OCI-LY1 (cell line): ENCODE measurements at regions not wholly inside any gene's neighbourhood (a gene's known extent, or its start where the extent isn't known, plus 50 kb on each side); places are given as distances from the start of the nearest gene placed in this dataset.

ENCODE experiments used
- H2AFZ ChIP-seq: fragments of 200-600 bp; sonication (generic), shearing (Covaris generic); 2 replicates; pipeline ENCODE4 v1.6.0; 2014; ENCODE audit warnings: antibody characterized with exemption, mild to moderate bottlenecking, low read length
- H3F3A ChIP-seq: fragments of 200-600 bp; sonication (generic), shearing (Covaris generic); 2 replicates; pipeline ENCODE4 v1.6.0; 2014; ENCODE audit warnings: mild to moderate bottlenecking, antibody characterized with exemption, low read length, moderate library complexity; ENCODE audit not compliant: insufficient read depth
- H3K27ac ChIP-seq: fragments of 200-600 bp; sonication (generic); 2 replicates; pipeline ENCODE4 v1.5.1; 2014; ENCODE audit warnings: low read length, mixed run types, mild to moderate bottlenecking, low read depth; ENCODE audit not compliant: poor library complexity, severe bottlenecking
- H3K27me3 ChIP-seq: fragments of 200-600 bp; sonication (generic); 2 replicates; pipeline ENCODE4 v1.6.0; 2014; ENCODE audit warnings: antibody characterized with exemption, mild to moderate bottlenecking, low read length, moderate library complexity; ENCODE audit not compliant: insufficient read depth
- H3K36me3 ChIP-seq: fragments of 200-600 bp; sonication (generic); 2 replicates; pipeline ENCODE4 v1.6.1; 2014; ENCODE audit warnings: mild to moderate bottlenecking, antibody characterized with exemption, low read length, moderate library complexity, mixed read lengths; ENCODE audit not compliant: insufficient read depth
- H3K4me1 ChIP-seq: fragments of 200-600 bp; sonication (generic); 2 replicates; pipeline ENCODE4 v1.5.1; 2014; ENCODE audit warnings: mild to moderate bottlenecking, low read length, moderate library complexity; ENCODE audit not compliant: insufficient read depth, severe bottlenecking
- H3K4me2 ChIP-seq: fragments of 200-600 bp; sonication (generic), shearing (Covaris generic); 2 replicates; pipeline ENCODE4 v1.6.1; 2014; ENCODE audit warnings: low read length
- H3K4me3 ChIP-seq: fragments of 200-600 bp; sonication (generic); 2 replicates; pipeline ENCODE4 v1.5.1; 2014; ENCODE audit warnings: low read length, low read depth, mild to moderate bottlenecking, mixed read lengths; ENCODE audit not compliant: poor library complexity, severe bottlenecking
- H3K79me2 ChIP-seq: fragments of 200-600 bp; shearing (Covaris generic); 2 replicates; pipeline ENCODE4 v1.6.1; 2016; ENCODE audit warnings: mixed run types, low read length, mixed read lengths; ENCODE audit not compliant: insufficient read depth
- H3K9ac ChIP-seq: fragments of 200-600 bp; sonication (generic), shearing (Covaris generic); 2 replicates; pipeline ENCODE4 v1.6.1; 2014; ENCODE audit warnings: mild to moderate bottlenecking, low read length, mixed read lengths
- H3K9me2 ChIP-seq: fragments of 200-600 bp; sonication (generic), shearing (Covaris generic); 2 replicates; pipeline ENCODE4 v1.6.1; 2014; ENCODE audit warnings: low read depth, mild to moderate bottlenecking, low read length, mixed read lengths
- H3K9me3 ChIP-seq: fragments of 200-600 bp; shearing (Covaris generic); 2 replicates; pipeline ENCODE4 v1.6.1; 2014; ENCODE audit warnings: low read length, mixed read lengths
- H4K20me1 ChIP-seq: fragments of 200-600 bp; sonication (generic), shearing (Covaris generic); 2 replicates; pipeline ENCODE4 v1.6.0; 2016; ENCODE audit warnings: mild to moderate bottlenecking, low read length; ENCODE audit not compliant: insufficient read depth
- EZH2 ChIP-seq: fragments of 200-600 bp; sonication (generic), shearing (Covaris generic); IDR thresholded peaks from 2 replicates; pipeline ENCODE4 v1.8.0; 2017; ENCODE audit warnings: borderline replicate concordance, mixed run types, mild to moderate bottlenecking, antibody characterized with exemption, low read length, moderate library complexity, mixed read lengths
- TF ChIP-seq, protein P1 (sequence below): fragments of 200-600 bp; sonication (generic), shearing (Covaris generic); IDR thresholded peaks from 2 replicates; pipeline ENCODE4 v1.5.1; 2017; ENCODE audit warnings: mild to moderate bottlenecking, antibody characterized with exemption, low read length, moderate library complexity, mixed read lengths

DNA sequence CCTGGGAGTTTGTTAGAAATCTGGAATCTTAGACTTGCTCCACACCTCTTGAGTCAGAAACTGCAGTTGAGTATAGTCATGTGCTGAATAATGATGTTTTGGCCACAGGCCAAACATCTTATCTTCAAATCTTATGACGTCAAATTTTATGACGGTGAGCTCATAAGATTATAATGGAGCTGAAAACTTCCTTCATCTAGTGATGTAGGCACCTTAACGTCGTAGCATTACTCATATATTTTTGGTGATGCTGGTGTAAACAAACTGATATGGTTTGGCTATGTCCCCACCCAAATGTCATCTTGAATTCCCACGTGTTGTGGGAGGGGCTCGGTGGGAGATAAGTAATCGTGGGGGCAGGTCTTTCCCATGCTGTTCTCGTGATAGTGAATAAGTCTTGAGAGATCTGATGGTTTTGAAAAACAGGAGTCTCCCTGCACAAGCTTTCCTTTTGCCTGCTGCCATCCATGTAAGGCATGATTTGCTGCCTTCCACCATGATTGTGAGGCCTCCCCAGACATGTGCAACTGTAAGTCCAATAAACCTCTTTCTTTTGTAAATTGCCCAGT is 268.0 kb upstream of the PROK2 start:
- Histone ChIP-seq H3K36me3 (no peaks in the 10 kb centered on the region), H3K4me3 (no peak overlapping the region), H3K79me2 (no peaks in the 10 kb centered on the region), H3K27me3 (no peaks in the 10 kb centered on the region), H3K9ac (no peak overlapping the region), H4K20me1 (no peaks in the 10 kb centered on the region), H3K9me2 (no peaks in the 10 kb centered on the region), H3F3A (no peaks in the 10 kb centered on the region), H3K4me1 (no peaks in the 10 kb centered on the region), H3K9me3 (no peaks in the 10 kb centered on the region), H2AFZ (no peak overlapping the region), H3K4me2 (no peak overlapping the region), H3K27ac (no peak overlapping the region)
- no peak for TF ChIP-seq EZH2
- TF ChIP-seq, protein P1, sequence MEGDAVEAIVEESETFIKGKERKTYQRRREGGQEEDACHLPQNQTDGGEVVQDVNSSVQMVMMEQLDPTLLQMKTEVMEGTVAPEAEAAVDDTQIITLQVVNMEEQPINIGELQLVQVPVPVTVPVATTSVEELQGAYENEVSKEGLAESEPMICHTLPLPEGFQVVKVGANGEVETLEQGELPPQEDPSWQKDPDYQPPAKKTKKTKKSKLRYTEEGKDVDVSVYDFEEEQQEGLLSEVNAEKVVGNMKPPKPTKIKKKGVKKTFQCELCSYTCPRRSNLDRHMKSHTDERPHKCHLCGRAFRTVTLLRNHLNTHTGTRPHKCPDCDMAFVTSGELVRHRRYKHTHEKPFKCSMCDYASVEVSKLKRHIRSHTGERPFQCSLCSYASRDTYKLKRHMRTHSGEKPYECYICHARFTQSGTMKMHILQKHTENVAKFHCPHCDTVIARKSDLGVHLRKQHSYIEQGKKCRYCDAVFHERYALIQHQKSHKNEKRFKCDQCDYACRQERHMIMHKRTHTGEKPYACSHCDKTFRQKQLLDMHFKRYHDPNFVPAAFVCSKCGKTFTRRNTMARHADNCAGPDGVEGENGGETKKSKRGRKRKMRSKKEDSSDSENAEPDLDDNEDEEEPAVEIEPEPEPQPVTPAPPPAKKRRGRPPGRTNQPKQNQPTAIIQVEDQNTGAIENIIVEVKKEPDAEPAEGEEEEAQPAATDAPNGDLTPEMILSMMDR = no peak

GRCh38 chr3:72050771-72051170 is 265.8 kb upstream of the PROK2 start:
- Histone ChIP-seq H3K9ac (no peak overlapping the region), H3K9me2 (no peaks in the 10 kb centered on the region), H2AFZ (no peak overlapping the region), H3K36me3 (no peaks in the 10 kb centered on the region), H3K79me2 (no peaks in the 10 kb centered on the region), H3K27ac (no peak overlapping the region), H3F3A (no peaks in the 10 kb centered on the region), H3K4me3 (no peak overlapping the region), H3K27me3 (no peaks in the 10 kb centered on the region), H3K4me1 (no peaks in the 10 kb centered on the region), H3K4me2 (no peak overlapping the region), H3K9me3 (no peaks in the 10 kb centered on the region), H4K20me1 (no peaks in the 10 kb centered on the region)
- no peak for TF ChIP-seq EZH2
- TF ChIP-seq, protein P1 = no peak

- no peaks in the 10 kb centered on the region for H3K79me2 ChIP-seq
- H3K4me3 ChIP-seq = no peak overlapping the region
- TF ChIP-seq, protein P1 = no peak
- TF ChIP-seq EZH2 = no peak
- no peaks in the 10 kb centered on the region for H3K27me3 ChIP-seq
- H3K4me1 ChIP-seq = no peaks in the 10 kb centered on the region
- H3K9ac ChIP-seq = no peak overlapping the region
- no peak overlapping the region for H2AFZ ChIP-seq
- H3K27ac ChIP-seq = no peak overlapping the region
- no peaks in the 10 kb centered on the region for H3K9me2 ChIP-seq
- no peaks in the 10 kb centered on the region for H4K20me1 ChIP-seq
- H3K9me3 ChIP-seq = no peaks in the 10 kb centered on the region
- no peaks in the 10 kb centered on the region for H3K36me3 ChIP-seq
- no peak overlapping the region for H3K4me2 ChIP-seq
- no peaks in the 10 kb centered on the region for H3F3A ChIP-seq
Measured at GRCh38 chr3:72050048-72050632, 265.2 kb upstream of the PROK2 start.
